Fibroblast of villous mesenchyme (primary cell): ENCODE measurements at regions not wholly inside any gene's neighbourhood (a gene's known extent, or its start where the extent isn't known, plus 50 kb on each side); places are given as distances from the start of the nearest gene placed in this dataset.

ENCODE experiments used
- DNase-seq: peaks from one replicate; pipeline ENCODE4 v3.0.0-alpha.2; 2010; ENCODE audit warnings: low read depth
- H3K4me3 ChIP-seq: 2 replicates; pipeline ENCODE4 v1.5.1; 2011; ENCODE audit warnings: low read depth, mild to moderate bottlenecking, low read length
- TF ChIP-seq, protein P1 (sequence below): IDR thresholded peaks from 2 replicates; pipeline ENCODE4 v1.5.1; 2012; ENCODE audit warnings: low read depth, mild to moderate bottlenecking, low read length; ENCODE audit not compliant: insufficient read depth

DNA sequence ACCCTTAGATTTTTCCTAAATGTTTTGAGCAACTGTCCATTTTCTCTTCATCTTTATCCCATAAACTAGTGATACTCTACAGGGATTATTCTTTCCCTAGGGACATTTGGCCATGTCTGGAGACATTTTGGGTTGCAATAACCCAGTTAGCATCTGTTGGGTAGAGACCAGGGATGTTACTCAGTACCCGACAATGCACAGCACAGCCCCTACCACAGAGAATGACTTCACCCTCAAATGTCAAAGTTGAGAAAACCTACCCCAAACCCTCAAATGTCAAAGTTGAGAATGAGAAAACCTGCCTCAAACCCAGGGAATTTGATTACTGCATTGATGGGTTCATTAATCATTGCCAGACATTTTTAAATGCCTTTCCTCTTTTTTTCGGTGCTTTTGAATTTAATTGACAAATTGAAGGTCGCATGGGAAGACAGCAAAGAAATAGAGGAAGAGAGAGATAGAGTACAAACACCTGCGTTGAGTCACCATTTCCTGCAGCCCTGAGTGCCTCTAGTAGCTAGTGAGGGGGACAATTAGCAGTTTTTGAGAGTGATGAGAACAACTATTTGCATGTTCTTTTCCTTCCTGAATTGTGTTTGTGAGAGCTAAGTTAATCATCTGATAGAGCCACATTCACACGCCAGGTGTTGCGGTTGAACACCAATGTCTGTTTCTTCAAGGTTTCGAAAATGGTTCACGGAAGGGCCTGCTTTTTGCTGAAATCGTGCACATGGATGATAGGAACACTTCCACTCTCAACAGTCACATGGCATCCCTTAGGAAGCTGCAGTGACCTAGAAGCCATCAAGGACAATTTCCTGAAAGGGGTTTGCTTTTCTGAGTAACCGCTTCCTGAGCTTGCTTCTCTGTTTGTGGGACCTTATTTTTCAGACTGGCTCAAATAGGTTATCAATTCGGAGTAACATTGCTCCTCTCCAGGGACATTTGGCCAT, 203.9 kb upstream of the VCX3A start:
- TF ChIP-seq, protein P1, sequence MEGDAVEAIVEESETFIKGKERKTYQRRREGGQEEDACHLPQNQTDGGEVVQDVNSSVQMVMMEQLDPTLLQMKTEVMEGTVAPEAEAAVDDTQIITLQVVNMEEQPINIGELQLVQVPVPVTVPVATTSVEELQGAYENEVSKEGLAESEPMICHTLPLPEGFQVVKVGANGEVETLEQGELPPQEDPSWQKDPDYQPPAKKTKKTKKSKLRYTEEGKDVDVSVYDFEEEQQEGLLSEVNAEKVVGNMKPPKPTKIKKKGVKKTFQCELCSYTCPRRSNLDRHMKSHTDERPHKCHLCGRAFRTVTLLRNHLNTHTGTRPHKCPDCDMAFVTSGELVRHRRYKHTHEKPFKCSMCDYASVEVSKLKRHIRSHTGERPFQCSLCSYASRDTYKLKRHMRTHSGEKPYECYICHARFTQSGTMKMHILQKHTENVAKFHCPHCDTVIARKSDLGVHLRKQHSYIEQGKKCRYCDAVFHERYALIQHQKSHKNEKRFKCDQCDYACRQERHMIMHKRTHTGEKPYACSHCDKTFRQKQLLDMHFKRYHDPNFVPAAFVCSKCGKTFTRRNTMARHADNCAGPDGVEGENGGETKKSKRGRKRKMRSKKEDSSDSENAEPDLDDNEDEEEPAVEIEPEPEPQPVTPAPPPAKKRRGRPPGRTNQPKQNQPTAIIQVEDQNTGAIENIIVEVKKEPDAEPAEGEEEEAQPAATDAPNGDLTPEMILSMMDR = no peak
- H3K4me3 ChIP-seq = no peak overlapping the region
- no peak for DNase-seq

DNA sequence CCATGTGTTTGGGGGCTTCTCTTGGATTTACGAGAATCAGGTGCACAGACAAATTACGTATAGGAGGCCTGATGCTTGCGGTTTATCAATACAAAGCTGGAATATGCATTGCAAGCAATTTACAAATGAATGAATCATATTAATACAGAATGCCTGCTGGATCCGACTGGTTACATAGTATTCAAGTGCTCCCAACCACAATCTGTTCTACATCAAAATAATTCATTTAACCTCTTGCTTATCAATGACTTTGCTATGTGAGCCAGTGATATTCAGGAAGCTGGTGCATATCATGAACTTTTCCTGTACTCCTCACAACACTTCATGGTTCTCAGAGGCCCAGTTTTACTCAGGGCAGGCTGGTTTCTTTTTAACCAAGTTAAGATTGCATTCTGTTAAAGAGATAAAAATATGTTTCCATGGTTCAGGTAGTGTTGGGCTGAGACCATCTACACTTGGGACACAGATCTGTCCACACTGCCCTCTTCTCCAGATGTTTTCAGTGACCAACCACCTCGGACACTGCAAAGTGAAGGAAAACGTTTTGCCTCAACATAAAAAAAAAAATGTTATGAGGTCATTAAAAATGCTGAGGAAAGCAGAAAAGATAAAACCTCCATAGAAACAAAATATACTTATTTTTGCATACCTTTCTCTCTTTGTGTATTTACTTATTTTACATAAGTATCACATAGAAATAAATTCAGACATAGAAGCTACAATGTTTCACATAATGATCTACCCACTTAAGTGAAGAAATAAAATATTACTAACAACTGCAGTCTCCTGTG, 200.1 kb upstream of the VCX3A start:
- no peak overlapping the region for H3K4me3 ChIP-seq
- no peak for DNase-seq
- TF ChIP-seq, protein P1 = no peak

DNA sequence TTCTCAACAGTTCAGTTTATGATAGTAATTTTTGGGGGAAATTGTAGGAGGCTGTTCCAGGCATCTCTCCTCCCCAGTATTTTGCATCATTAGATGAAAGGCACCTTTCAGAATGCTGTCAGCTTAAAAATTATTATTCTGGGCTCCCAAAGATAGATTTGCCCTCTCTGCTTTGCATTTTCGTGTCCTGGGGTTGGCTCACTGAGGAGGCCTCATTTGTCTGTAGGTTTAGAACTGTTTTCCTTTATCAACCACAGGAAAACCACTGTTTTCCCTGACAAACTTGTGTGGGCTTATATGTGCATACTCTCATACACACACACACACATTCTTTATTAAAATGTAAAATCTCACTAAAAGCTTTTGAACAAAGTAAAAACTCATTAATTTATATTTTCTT, 197.2 kb upstream of the VCX3A start:
- DNase-seq = no peak
- TF ChIP-seq, protein P1 = no peak
- no peak overlapping the region for H3K4me3 ChIP-seq

DNA sequence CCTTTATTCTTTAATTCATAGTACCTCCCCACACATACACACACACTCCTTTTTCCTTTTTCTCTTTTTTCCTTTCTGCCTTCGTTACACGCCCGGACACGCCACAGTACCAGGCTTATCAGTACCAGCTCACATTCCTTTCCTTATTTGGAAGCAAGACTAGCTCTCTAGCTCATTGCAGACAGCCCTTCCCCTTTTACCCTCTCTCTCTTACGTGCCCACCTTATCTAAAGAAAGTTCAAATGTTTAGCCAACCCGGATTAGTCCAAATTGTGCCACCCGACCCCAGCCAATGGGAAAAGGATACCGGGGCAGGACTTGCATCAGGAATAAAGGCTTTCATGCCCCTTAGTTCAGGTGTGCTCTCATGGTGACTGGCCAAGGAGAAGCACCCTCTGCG, 194.7 kb upstream of the VCX3A start:
- no peak overlapping the region for H3K4me3 ChIP-seq
- DNase-seq = no peak
- TF ChIP-seq, protein P1 = no peak

DNA sequence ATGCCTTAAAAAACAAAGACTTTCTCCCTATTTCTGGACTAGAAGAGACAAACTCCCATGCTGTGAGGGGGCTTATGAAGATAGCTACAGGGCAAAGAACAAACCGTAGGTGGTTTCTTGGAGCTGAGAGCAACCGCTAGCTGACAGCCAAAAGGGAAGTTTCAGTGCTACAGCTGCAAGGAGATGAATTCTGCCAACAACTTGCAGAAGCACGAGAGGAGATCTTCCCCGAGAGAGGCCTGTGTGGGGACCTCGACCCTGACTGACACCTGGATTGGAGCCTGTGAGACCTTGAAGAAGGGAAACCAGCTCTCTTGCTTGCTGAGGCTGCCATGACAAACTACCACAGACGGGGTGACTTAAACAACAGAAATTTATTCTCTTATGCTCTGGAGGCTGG, 183.8 kb upstream of the VCX3A start:
- no peak for DNase-seq
- TF ChIP-seq, protein P1 = no peak
- H3K4me3 ChIP-seq = no peak overlapping the region

DNA sequence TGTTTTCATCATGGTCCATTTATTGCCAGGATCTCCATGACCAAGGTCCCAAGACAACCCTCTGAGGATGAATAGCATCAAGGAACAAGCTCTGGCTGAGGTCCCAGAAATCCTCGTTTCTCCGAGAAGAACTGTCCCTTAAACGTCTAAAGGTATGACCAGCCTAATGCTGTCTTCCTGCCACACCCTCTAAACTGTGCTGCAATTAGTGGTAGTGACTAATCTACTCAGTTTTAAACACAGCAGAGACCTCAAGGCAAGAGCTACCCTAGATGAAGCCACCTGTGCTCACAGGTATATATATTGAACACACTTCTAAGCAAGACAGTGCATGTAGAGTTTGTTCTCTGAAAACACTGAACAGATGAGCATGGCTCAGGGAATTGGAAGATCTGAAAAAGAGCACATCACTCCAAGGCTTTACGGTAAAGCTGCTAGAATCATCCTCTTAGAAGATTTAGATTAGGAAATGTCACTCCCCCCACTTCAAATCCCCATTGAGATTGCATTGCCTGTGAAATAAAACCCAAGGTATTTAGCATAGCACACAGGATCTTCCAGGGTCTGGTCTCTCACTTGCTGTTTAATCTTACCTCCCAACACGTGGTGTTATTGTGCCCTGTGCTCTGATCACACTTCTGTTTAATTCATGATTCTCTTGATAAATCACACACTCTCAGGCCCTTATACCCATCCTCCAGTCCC, 173.9 kb upstream of the VCX3A start:
- no peak for DNase-seq
- TF ChIP-seq, protein P1 = no peak
- no peak overlapping the region for H3K4me3 ChIP-seq
